GM23248 (cell line): ENCODE measurements at regions not wholly inside any gene's neighbourhood (a gene's known extent, or its start where the extent isn't known, plus 50 kb on each side); places are given as distances from the start of the nearest gene placed in this dataset.

Experiments used
- EZH2 ChIP-seq: fragments of 200-600 bp; sonication (generic); IDR thresholded peaks from 2 replicates; pipeline ENCODE4 v1.6.1; 2018; ENCODE audit warnings: antibody characterized with exemption, mild to moderate bottlenecking; ENCODE audit not compliant: insufficient read depth, poor library complexity, severe bottlenecking
- EZH2phosphoT487 ChIP-seq: fragments of 200-600 bp; sonication (generic); IDR thresholded peaks from 2 replicates; pipeline ENCODE4 v1.6.1; 2018; ENCODE audit warnings: antibody characterized with exemption, moderate library complexity, mild to moderate bottlenecking, low read depth; ENCODE audit not compliant: insufficient read depth

- TF ChIP-seq EZH2phosphoT487 (no peak), EZH2 (no peak)
Measured at GRCh38 chr11:130580372-130580771, 131.9 kb downstream of the ADAMTS15 start.
